ENCODE measurements at regions not wholly inside any gene's neighbourhood (a gene's known extent, or its start where the extent isn't known, plus 50 kb on each side); places are given as distances from the start of the nearest gene placed in this dataset.

GRCh38 chr1:57683037-57683942 is 259.4 kb upstream of the DAB1 start:
- TF ChIP-seq REST (IDR thresholded peaks at IDR 0.05; ENCODE audit: insufficient read depth in 1 of 2, low read depth in 2 of 2, low read length in 2 of 2) (no peak), POLR2AphosphoS5 (IDR thresholded peaks at IDR 0.05; ENCODE audit: low read depth, low read length) (no peak), TAF1 (IDR thresholded peaks at IDR 0.05; ENCODE audit: borderline replicate concordance, insufficient read depth, low read length) (no peak), FOXP2 (optimal IDR thresholded peaks at IDR 0.05; ENCODE audit: borderline replicate concordance, extremely low read depth, extremely low read length, insufficient read depth) (no peak), SIN3A (IDR thresholded peaks at IDR 0.05; ENCODE audit: borderline replicate concordance, insufficient read depth, low read length) (no peak)

- TF ChIP-seq POLR2AphosphoS5 (IDR thresholded peaks at IDR 0.05; ENCODE audit: low read depth, low read length) (no peak), TAF1 (IDR thresholded peaks at IDR 0.05; ENCODE audit: borderline replicate concordance, insufficient read depth, low read length) (no peak), REST (IDR thresholded peaks at IDR 0.05; ENCODE audit: insufficient read depth in 1 of 2, low read depth in 2 of 2, low read length in 2 of 2) (no peak), SIN3A (IDR thresholded peaks at IDR 0.05; ENCODE audit: borderline replicate concordance, insufficient read depth, low read length) (no peak), FOXP2 (optimal IDR thresholded peaks at IDR 0.05; ENCODE audit: borderline replicate concordance, extremely low read depth, extremely low read length, insufficient read depth) (no peak)
Measured at GRCh38 chr1:57678138-57678537, 254.3 kb upstream of the DAB1 start.

- TF ChIP-seq POLR2AphosphoS5 (IDR thresholded peaks at IDR 0.05; ENCODE audit: low read depth, low read length) (no peak), TAF1 (IDR thresholded peaks at IDR 0.05; ENCODE audit: borderline replicate concordance, insufficient read depth, low read length) (no peak), REST (IDR thresholded peaks at IDR 0.05; ENCODE audit: insufficient read depth in 1 of 2, low read depth in 2 of 2, low read length in 2 of 2) (no peak), FOXP2 (optimal IDR thresholded peaks at IDR 0.05; ENCODE audit: borderline replicate concordance, extremely low read depth, extremely low read length, insufficient read depth) (no peak), SIN3A (IDR thresholded peaks at IDR 0.05; ENCODE audit: borderline replicate concordance, insufficient read depth, low read length) (no peak)
Measured at GRCh38 chr1:57675776-57676175, 251.9 kb upstream of the DAB1 start.

GRCh38 chr1:57674801-57675200 is 250.9 kb upstream of the DAB1 start:
- TF ChIP-seq TAF1 (IDR thresholded peaks at IDR 0.05; ENCODE audit: borderline replicate concordance, insufficient read depth, low read length) (no peak), FOXP2 (optimal IDR thresholded peaks at IDR 0.05; ENCODE audit: borderline replicate concordance, extremely low read depth, extremely low read length, insufficient read depth) (no peak), POLR2AphosphoS5 (IDR thresholded peaks at IDR 0.05; ENCODE audit: low read depth, low read length) (no peak), REST (IDR thresholded peaks at IDR 0.05; ENCODE audit: insufficient read depth in 1 of 2, low read depth in 2 of 2, low read length in 2 of 2) (no peak), SIN3A (IDR thresholded peaks at IDR 0.05; ENCODE audit: borderline replicate concordance, insufficient read depth, low read length) (no peak)
